ENCODE measurements at regions not wholly inside any gene's neighbourhood (a gene's known extent, or its start where the extent isn't known, plus 50 kb on each side); places are given as distances from the start of the nearest gene placed in this dataset.

GRCh38 chr6:10030942-10031537 is 383.8 kb downstream of the TFAP2A start:
- TF ChIP-seq SIN3A (IDR thresholded peaks at IDR 0.05; ENCODE audit: low read depth) (no peak), ATF3 (IDR thresholded peaks at IDR 0.05) (no peak), CTCF (IDR thresholded peaks at IDR 0.05 in 2 of 3, conservative IDR thresholded peaks at IDR 0.05 in 1 of 3; ENCODE audit: borderline replicate concordance in 1 of 3, insufficient read depth in 1 of 3, low read depth in 2 of 3, low read length in 2 of 3) (peak; percentile 42 to 68 (median 50); a peak in 5 of 6 replicates), EGR1 (IDR thresholded peaks at IDR 0.05; ENCODE audit: low read depth) (no peak), POLR2A (IDR thresholded peaks at IDR 0.05; ENCODE audit: borderline replicate concordance, extremely low read depth, insufficient read depth, insufficient read length) (no peak), EZH2 (IDR thresholded peaks at IDR 0.05) (no peak), SP1 (IDR thresholded peaks at IDR 0.05; ENCODE audit: low read depth) (no peak), REST (IDR thresholded peaks at IDR 0.05; ENCODE audit: low read depth) (no peak), YY1 (IDR thresholded peaks at IDR 0.05; ENCODE audit: extremely low read depth, insufficient replicate concordance, low read depth, low read length) (no peak), SRF (IDR thresholded peaks at IDR 0.05; ENCODE audit: low read depth) (no peak), JUND (IDR thresholded peaks at IDR 0.05) (no peak), TCF7L2 (IDR thresholded peaks at IDR 0.05; ENCODE audit: borderline replicate concordance, extremely low read depth, insufficient read depth, insufficient read length) (no peak)
